GM18951 (cell line): ENCODE measurements at regions not wholly inside any gene's neighbourhood (a gene's known extent, or its start where the extent isn't known, plus 50 kb on each side); places are given as distances from the start of the nearest gene placed in this dataset.
"Not testable (repeated sequence)": the region's sequence is repeated elsewhere in the genome, so short reads cannot be mapped to it uniquely, and the experiment has no call there.

Experiments used
- POLR2A ChIP-seq: IDR thresholded peaks from 4 replicates; pipeline ENCODE4 v1.6.1; 2011; ENCODE audit warnings: mild to moderate bottlenecking; ENCODE audit not compliant: insufficient read length, insufficient read depth; ENCODE audit errors: extremely low read depth
- in situ Hi-C: fragments of 300-500 bp; cut with MboI; formaldehyde crosslinking; loops from one replicate; pipeline ENCODE4 v1.12.0; 2022; ENCODE audit warnings: low sequenced_read_pairs, mixed read lengths, inconsistent platforms; ENCODE audit not compliant: unreplicated experiment

DNA sequence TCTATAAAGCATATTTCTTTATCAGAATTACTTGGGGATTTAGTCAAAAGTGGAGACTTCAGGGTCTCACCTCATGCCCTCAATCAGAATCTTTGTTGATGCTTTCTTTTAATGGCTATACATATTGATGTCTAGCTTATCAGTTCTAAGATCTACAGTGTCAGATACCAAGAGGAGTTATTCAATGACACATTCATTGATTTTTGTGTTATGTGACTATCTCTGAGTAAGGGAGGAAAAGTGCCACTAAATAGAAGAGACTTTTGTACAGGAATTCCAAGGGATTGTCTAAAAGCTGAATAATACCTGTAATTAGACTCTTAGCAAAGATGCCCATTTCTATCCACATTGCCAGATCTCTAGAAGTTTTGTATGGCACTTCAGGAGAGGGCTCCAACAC is 87.2 kb downstream of the HLX start:
- no peak for TF ChIP-seq POLR2A
- in situ Hi-C loops: no loop called here

DNA sequence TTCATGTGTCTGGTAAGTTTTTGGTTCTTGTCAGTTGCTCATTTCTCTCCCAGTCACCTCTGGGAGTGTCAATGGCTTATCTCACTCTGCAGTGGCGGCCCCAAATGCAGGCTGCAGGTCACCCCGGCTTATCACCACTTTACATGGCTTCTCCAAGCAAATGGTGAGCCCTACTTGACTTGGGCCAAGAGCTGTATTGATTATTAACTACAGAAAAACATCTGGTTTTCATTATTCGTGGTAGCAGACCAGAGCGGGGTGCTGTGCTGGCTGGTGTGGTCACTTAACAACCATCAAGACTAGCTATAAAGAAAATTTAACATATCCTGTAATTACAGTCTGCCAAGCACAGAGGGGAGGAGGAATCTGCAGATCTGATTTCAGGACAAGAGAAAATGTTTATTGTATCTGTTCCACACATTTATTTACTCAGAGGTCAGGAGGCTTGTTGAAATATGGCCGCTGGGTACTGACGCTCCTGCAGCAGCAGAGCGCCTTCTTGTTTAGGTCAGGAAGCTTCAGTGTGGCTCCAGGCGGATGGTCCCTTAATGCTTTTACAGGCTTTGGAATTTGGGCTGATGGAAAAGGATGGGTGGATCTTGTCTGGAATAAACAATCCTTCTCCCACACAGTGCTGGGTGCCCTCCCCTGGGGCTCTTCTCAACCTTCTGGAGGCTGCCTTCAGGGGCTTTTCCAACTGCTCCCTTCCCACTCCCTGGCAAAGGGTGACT is 87.8 kb downstream of the HLX start:
- in situ Hi-C loops: no loop called here
- TF ChIP-seq POLR2A: no peak

DNA sequence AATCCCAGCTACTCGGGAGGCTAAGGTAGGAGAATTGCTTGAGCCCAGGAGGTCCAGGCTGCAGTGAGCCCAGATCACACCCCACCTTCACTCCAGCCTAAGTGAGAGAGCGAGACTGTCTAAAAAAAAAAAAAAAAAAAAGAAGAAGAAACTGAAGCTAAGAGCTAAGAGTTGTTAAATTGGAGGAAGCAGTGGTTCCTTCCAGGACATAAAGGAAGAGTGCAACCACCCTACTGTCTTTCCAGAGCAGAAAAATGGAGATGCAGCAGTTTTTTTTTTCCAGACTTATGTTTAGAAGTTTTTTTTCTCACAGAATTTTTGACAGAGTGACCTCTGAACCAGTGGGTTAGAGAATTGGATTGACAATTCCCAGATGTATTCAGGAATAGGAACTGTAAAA is 88.7 kb downstream of the HLX start:
- no peak for TF ChIP-seq POLR2A
- in situ Hi-C loops: no loop called here

DNA sequence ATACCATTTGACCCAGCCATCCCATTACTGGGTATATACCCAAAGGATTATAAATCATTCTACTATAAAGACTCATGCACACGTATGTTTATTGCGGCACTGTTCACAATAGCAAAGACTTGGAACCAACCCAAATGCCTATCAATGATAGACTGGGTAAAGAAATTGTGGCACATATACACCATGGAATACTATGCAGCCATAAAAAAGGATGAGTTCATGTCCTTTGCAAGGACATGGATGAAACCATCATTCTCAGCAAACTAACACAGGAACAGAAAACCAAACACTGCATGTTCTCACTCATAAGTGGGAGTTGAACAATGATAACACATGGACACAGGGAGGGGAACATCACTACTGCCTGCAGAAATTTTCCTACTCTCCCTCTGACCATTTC is 90.0 kb downstream of the HLX start:
- in situ Hi-C loops: not testable (repeated sequence)

DNA sequence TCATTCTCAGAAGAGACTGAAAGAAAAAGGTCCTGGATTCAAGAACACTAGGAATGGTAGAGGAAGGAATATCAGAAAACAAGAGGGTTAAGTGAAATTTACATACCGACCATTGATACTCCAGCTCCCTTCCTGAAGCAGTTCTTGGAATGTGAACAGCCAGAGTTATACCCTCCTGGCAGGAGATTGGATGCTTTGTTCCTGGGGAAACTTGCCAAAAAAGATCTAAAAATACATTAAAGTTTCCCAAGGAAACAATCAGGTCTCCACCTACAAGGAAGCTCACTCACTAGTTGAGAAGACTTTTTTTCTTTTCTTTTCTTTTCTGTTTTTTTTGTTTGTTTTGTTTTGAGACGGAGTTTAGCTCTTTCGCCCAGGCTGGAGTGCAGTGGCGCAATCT is 91.1 kb downstream of the HLX start:
- in situ Hi-C loops: no loop called here
- no peak for TF ChIP-seq POLR2A

DNA sequence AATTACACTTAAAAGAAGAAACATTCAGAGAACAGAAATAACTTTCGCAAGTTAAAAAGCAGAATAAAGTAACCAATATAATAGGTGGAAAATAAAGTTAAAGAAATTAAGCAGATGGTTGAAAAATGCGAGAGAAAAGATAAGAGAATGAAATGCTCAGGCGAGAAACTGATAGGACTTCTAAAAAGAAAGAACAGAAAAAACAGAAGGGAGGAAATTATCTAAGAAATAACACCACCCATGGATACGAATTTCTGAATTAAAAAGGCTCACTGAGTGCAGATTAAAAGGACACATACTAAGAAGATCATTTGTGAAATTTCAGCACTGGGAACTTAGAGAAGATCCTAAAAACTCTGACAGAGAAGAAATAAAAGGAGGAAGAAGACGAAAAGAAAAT is 92.0 kb downstream of the HLX start:
- TF ChIP-seq POLR2A: no peak
- in situ Hi-C loops: no loop called here

DNA sequence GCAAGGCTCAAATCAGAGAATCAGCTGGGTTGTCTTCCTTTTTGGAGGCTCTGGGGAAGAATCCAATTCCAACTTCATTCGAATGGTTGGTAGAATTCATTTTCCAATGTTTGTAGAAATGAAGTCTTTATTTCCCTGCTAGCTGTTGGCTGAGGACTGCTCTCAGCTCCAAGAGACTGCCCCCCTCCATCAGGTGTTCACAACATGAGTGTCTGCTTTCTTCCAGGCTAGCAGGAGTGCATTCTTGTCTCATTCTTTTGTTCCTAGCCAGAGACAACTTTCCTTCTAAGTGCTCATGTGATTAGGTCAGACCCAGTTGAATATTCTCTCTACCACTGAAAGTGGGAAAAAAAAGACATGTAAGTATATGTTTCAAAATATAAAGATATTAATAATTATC is 95.2 kb downstream of the HLX start:
- TF ChIP-seq POLR2A: no peak
- in situ Hi-C loops: no loop called here

DNA sequence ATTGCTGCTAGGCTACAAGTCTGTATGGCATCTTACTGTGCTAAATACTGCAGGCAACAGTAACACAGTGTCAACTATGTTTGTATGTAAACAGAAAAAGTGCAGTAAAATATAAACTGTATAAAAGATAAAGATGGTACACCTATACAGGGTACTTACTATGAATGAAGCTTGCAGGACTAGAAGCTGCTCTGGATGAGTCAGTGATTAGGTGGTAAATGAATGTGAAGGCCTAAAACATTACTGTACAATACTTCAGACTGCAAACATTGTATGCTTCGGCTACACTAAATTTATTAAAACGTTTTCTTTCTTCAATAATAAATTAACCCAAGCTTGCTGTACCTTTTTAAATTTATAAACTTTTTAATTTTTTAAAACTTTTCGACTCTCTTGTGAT is 97.1 kb downstream of the HLX start:
- in situ Hi-C loops: no loop called here
- no peak for TF ChIP-seq POLR2A

DNA sequence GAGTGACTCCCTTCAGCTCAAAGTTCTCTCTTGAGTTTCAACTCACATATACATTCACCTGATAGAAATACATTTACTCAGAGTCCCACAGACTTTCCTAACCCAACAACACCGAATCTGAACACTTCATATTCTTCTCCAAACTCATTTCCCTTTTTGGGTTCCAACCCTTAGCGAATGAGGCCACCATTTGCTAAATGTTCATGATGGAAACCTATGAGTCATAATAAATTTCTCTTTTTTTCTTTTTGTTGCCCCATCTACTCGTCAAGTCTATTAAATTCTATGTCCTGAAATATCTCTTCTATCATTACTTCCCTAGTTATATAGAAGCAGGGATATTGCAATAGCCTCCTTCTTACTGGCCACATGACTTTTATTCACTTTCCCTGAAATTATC is 100.1 kb downstream of the HLX start:
- in situ Hi-C loops: no loop called here
- TF ChIP-seq POLR2A: no peak

DNA sequence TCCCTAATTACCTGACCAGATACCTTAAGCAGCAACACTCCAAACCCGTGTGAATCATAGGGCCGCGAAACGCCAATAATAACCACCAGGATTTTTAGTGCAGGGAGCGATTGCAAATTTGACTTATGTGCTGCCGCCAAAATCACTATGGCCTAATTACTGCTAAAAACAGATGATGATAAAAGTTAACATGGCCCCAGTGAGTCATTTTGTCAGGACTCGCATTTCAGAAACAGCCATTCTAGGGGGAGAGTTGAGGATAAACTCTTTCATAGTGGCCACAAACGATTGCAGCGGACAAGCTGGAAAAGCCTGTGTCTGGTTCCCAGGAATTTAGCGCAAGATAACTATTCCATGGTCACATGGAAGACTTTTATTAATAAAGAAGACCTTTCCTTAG is 103.4 kb downstream of the HLX start:
- in situ Hi-C loops: no loop called here
- TF ChIP-seq POLR2A: no peak

DNA sequence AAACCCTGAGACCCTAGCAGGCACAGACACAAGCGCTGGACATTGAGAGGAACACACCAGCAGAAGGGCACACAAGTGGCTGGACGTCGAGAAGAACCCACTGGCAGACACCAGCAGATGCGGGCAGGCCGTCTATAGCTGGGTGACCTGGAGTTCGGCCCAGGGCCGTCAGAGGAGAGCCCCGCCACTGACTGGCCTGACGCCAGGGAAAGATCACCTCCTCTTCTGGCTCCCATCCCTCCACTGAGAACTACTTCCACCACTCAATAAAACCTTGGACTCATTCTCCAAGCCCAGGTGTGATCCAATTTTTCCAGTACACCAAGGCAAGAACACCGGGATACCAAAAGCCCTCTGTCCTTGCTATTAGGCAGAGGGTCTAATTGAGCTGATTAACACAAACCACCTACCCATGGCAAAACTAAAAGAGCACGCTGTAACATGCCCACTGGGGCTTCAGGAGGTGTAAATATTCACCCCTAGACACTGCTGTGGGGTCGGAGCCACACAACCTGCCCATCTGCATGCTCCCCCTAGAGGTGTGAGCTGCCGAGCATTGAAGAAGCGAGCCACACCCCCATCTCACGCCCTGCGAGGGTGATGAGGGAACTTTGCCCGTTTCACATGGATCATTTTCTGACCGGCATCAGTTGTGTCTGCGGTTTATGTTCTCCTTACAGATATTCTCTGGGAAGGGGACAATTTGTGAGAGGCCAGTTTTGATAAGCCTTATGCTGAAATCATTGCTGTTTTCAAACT is 104.8 kb downstream of the HLX start:
- TF ChIP-seq POLR2A: no peak
- in situ Hi-C loops: no loop called here

DNA sequence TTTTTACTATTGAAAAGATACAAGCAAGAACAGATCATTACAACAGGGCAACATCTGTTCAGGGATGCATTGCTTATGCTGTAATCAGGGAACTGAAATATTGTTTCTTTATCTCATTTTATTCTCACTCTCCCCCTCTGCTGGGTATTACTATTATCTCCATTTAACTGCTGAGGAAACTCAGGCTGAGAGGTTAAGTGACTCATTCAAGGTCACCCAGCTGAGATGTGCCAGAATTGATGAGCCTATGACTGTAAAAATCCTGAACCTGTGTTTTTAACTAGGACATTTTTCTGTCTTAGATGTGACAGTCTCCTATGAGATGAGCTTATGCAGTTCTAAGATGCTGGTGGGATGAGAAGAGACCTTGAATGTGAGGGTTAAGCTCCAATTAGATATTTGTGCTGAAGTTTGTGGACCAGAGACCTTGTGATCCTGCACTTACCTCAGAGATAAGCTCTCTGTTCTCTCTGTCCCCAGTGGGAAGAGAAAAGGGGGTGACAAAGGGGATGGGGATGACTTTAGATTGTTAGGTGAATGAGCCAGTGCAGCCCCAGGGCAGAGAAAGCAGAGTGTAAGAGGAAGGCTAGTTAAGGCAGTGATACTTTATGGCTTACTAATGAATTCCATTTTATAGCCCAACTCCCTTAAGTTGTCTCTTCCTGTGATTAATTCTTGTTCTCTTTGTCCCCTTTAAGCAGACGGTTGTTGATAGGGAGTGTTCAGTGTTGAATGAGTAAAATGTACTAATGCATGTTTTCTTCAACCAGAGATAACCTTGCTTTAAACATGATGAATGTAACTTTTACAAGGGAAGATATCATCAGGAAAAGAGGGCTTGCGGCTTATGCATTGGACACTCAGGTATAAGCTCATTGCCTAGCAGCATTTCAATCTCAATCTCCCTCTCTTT is 111.4 kb downstream of the HLX start:
- in situ Hi-C loops: no loop called here
- TF ChIP-seq POLR2A: no peak

DNA sequence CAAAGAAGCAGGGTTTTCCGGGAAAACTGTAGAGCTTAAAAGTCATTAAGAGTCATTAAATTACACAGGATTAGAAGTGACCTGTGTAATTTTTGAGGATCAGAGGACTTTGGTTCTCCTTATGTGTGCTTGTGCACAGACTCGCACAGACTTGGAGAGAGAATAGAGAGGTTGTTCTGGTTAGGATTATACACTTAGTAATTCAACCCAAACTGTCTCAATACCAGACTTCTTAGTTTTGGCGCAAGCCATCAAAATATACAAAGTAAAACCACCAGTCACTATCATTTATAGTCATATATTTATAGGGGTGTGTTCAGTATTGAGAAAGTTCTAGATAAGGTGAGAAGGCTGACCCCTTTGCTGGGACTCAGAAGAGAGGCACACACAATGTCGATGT is 112.3 kb downstream of the HLX start:
- TF ChIP-seq POLR2A: no peak
- in situ Hi-C loops: no loop called here
